DMS 273 treated with DMSO at 0.1 percent for 48 hours (cell line): ENCODE measurements at regions not wholly inside any gene's neighbourhood (a gene's known extent, or its start where the extent isn't known, plus 50 kb on each side); places are given as distances from the start of the nearest gene placed in this dataset.

Experiments
- DNase-seq: peaks from one replicate; lab custom pipeline; 2025; lab: John Stamatoyannopoulos, UW

- DNase-seq: no peak
Measured at GRCh38 chr2:212945526-212945925, 205.9 kb downstream of the IKZF2 start.

GRCh38 chr2:212943351-212943750 lies 208.1 kb downstream of the IKZF2 start:
- DNase-seq: no peak

- DNase-seq: no peak
Measured at GRCh38 chr2:212941361-212941760, 210.1 kb downstream of the IKZF2 start.

- peak; percentile 75 for DNase-seq
Measured at GRCh38 chr2:212940816-212941215, 210.6 kb downstream of the IKZF2 start.

- no peak for DNase-seq
Measured at GRCh38 chr2:212939777-212940531, 211.5 kb downstream of the IKZF2 start.

GRCh38 chr2:212938144-212938793 lies 213.1 kb downstream of the IKZF2 start:
- DNase-seq: no peak

GRCh38 chr2:212936572-212936971 lies 214.8 kb downstream of the IKZF2 start:
- no peak for DNase-seq

GRCh38 chr2:212935752-212936151 lies 215.7 kb downstream of the IKZF2 start:
- no peak for DNase-seq

- no peak for DNase-seq
Measured at GRCh38 chr2:212931271-212931670, 220.1 kb downstream of the IKZF2 start.

GRCh38 chr2:212930556-212931260 lies 220.7 kb downstream of the IKZF2 start:
- DNase-seq: no peak

- DNase-seq: no peak
Measured at GRCh38 chr2:212929971-212930370, 221.4 kb downstream of the IKZF2 start.

- no peak for DNase-seq
Measured at GRCh38 chr2:212929116-212929515, 222.3 kb downstream of the IKZF2 start.

GRCh38 chr2:212928681-212929080 lies 222.7 kb downstream of the IKZF2 start:
- no peak for DNase-seq

GRCh38 chr2:212926940-212927339 lies 224.5 kb downstream of the IKZF2 start:
- DNase-seq: no peak

GRCh38 chr2:212923393-212923792 lies 228.0 kb downstream of the IKZF2 start:
- no peak for DNase-seq

GRCh38 chr2:212922701-212923100 lies 228.7 kb downstream of the IKZF2 start:
- no peak for DNase-seq

- no peak for DNase-seq
Measured at GRCh38 chr2:212921711-212922110, 229.7 kb downstream of the IKZF2 start.

- no peak for DNase-seq
Measured at GRCh38 chr2:212921061-212921460, 230.4 kb downstream of the IKZF2 start.

GRCh38 chr2:212919238-212919637 lies 232.2 kb downstream of the IKZF2 start:
- no peak for DNase-seq

GRCh38 chr2:212918336-212918735 lies 233.1 kb downstream of the IKZF2 start:
- no peak for DNase-seq

- DNase-seq: no peak
Measured at GRCh38 chr2:212915121-212915782, 236.2 kb downstream of the IKZF2 start.

GRCh38 chr2:212914392-212914791 lies 237.0 kb downstream of the IKZF2 start:
- DNase-seq: no peak
